Fibroblast of mammary gland (primary cell): ENCODE measurements at regions not wholly inside any gene's neighbourhood (a gene's known extent, or its start where the extent isn't known, plus 50 kb on each side); places are given as distances from the start of the nearest gene placed in this dataset.

Experiments
- DNase-seq: peaks from one replicate; pipeline ENCODE4 v3.0.0-alpha.2; 2010; ENCODE audit warnings: low read depth
- H3K4me3 ChIP-seq: 2 replicates; pipeline ENCODE4 v1.5.1; 2011; ENCODE audit warnings: low read depth, mild to moderate bottlenecking, low read length, moderate library complexity; ENCODE audit not compliant: control insufficient read depth
- CTCF ChIP-seq: conservative IDR thresholded peaks from 2 replicates; pipeline ENCODE4 v1.5.1; 2011; ENCODE audit warnings: low read depth, low read length, inconsistent platforms; ENCODE audit not compliant: control insufficient read depth, insufficient read depth

- H3K4me3 ChIP-seq, result no peak overlapping the region
- no peak for TF ChIP-seq CTCF
- DNase-seq, result no peak
Observed at GRCh38 chr5:56499491-56499890, 266.4 kb upstream of the ANKRD55 start.

GRCh38 chr5:56498759-56499395 is 265.7 kb upstream of the ANKRD55 start:
- no peak overlapping the region for H3K4me3 ChIP-seq
- DNase-seq, result no peak
- no peak for TF ChIP-seq CTCF

- no peak for DNase-seq
- TF ChIP-seq CTCF, result no peak
- no peak overlapping the region for H3K4me3 ChIP-seq
Observed at GRCh38 chr5:56496581-56497063, 263.5 kb upstream of the ANKRD55 start.

- peak; percentile 37 for DNase-seq
- no peak for TF ChIP-seq CTCF
- no peak overlapping the region for H3K4me3 ChIP-seq
Observed at GRCh38 chr5:56494300-56494731, 261.2 kb upstream of the ANKRD55 start.

GRCh38 chr5:56493766-56494165 is 260.6 kb upstream of the ANKRD55 start:
- no peak for DNase-seq
- H3K4me3 ChIP-seq, result no peak overlapping the region
- no peak for TF ChIP-seq CTCF

GRCh38 chr5:56493308-56493707 is 260.2 kb upstream of the ANKRD55 start:
- H3K4me3 ChIP-seq, result no peak overlapping the region
- TF ChIP-seq CTCF, result no peak
- DNase-seq, result no peak
